Neural progenitor cell (in vitro differentiated cells): ENCODE measurements at regions not wholly inside any gene's neighbourhood (a gene's known extent, or its start where the extent isn't known, plus 50 kb on each side); places are given as distances from the start of the nearest gene placed in this dataset.

ENCODE experiments used
- CTCF ChIP-seq: fragments of 200-600 bp; sonication (generic); IDR thresholded peaks from 2 replicates; pipeline ENCODE4 v1.5.1; 2017; ENCODE audit warnings: antibody characterized with exemption, mild to moderate bottlenecking
- EZH2 ChIP-seq: fragments of 200-600 bp; sonication (generic); IDR thresholded peaks from 2 replicates; pipeline ENCODE4 v1.6.1; 2017; ENCODE audit warnings: antibody characterized with exemption, mild to moderate bottlenecking, moderate library complexity
- EZH2phosphoT487 ChIP-seq: fragments of 200-600 bp; sonication (generic); IDR thresholded peaks from 2 replicates; pipeline ENCODE4 v1.6.1; 2017; ENCODE audit warnings: antibody characterized with exemption

GRCh38 chr3:178472941-178473340 lies 63.3 kb upstream of the KCNMB2 start:
- TF ChIP-seq CTCF (no peak), EZH2 (no peak), EZH2phosphoT487 (no peak)
